ENCODE measurements at regions not wholly inside any gene's neighbourhood (a gene's known extent, or its start where the extent isn't known, plus 50 kb on each side); places are given as distances from the start of the nearest gene placed in this dataset.
"Not testable (repeated sequence)": the region's sequence is repeated elsewhere in the genome, so short reads cannot be mapped to it uniquely, and the experiment has no call there.

GRCh38 chr12:60587664-60588063, 991.8 kb downstream of the SLC16A7 start:
- H3K27me3 Mint-ChIP-seq; H3K4me1 Mint-ChIP-seq; ATAC-seq (ENCODE audit: low read depth in 2 of 2); H3K36me3 Mint-ChIP-seq; DNase-seq; H3K4me3 Mint-ChIP-seq: not testable (repeated sequence)
- H3K9me3 Mint-ChIP-seq: peaks cover 0 to 23% (median 8%) of the 10 kb centered on the region in 7 donors
- peak overlapping the region in 1 of 6 donors; percentile 61 for H3K27ac Mint-ChIP-seq

GRCh38 chr12:60594035-60594711, 998.3 kb downstream of the SLC16A7 start:
- H3K27me3 Mint-ChIP-seq: no peaks in the 10 kb centered on the region
- H3K27ac Mint-ChIP-seq: no peak overlapping the region
- peaks cover 8 to 27% (median 15%) of the 10 kb centered on the region in 7 donors for H3K9me3 Mint-ChIP-seq
- ATAC-seq (ENCODE audit: low read depth in 2 of 2) (no peak), DNase-seq (no peak)
- H3K36me3 Mint-ChIP-seq: no peaks in the 10 kb centered on the region
- no peak overlapping the region for H3K4me3 Mint-ChIP-seq
- no peaks in the 10 kb centered on the region for H3K4me1 Mint-ChIP-seq

DNA sequence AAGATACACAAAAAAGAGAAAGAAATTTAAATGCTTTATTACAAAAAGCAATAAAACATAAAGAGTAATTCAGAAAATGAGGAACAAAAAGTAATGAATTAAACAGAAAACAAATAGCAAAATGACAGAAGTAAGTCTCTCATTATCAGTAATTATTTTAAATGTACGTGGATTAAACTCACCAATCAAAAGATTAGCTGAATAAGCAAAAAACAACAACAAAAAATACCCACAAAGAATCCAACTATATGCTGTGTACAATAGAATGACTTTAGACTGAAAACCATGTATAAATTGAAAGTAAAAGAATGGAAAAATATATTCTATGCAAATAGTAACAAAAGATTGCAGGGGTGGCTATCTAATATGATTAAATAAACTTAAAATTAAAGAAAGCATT, 1006.8 kb downstream of the SLC16A7 start:
- ATAC-seq (ENCODE audit: low read depth in 2 of 2): no peak
- DNase-seq: no peak
- Mint-ChIP-seq H3K27ac (no peak overlapping the region), H3K9me3 (peaks cover 10 to 37% (median 17%) of the 10 kb centered on the region in 7 donors), H3K4me3 (no peak overlapping the region), H3K27me3 (no peaks in the 10 kb centered on the region), H3K4me1 (no peaks in the 10 kb centered on the region), H3K36me3 (peaks cover 0 to 5% of the 10 kb centered on the region in 2 donors)

GRCh38 chr12:60603475-60603874, 1007.6 kb downstream of the SLC16A7 start:
- not testable (repeated sequence) for H3K36me3 Mint-ChIP-seq; DNase-seq; H3K4me3 Mint-ChIP-seq; ATAC-seq (ENCODE audit: low read depth in 2 of 2); H3K27ac Mint-ChIP-seq; H3K4me1 Mint-ChIP-seq; H3K27me3 Mint-ChIP-seq
- H3K9me3 Mint-ChIP-seq: peaks cover 8 to 33% (median 17%) of the 10 kb centered on the region in 7 donors

DNA sequence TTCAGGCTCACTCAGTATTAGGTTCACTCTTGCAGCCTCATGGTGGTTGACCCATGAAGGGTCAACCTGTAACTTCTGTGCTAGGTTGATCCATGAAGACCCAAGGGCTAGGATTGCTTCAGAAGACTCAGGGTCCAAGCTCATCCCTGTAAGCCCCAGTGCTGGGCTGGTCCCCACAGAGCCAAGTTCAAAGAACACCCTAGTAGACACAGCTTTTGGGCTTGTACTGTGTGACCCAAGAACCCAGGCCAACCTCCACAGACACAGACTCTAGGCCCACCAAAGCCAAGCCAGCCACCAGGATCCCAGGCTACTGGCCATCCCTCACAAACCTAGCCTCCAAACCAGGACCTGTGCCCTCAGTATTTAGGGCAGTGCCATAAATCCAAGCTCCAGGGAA, 1020.6 kb downstream of the SLC16A7 start:
- Mint-ChIP-seq H3K4me1 (no peaks in the 10 kb centered on the region), H3K9me3 (peaks cover 0 to 9% (median 4%) of the 10 kb centered on the region in 7 donors), H3K36me3 (no peaks in the 10 kb centered on the region), H3K27me3 (no peaks in the 10 kb centered on the region), H3K4me3 (peak overlapping the region in 1 of 8 donors; percentile 54), H3K27ac (no peak overlapping the region)
- DNase-seq: no peak
- no peak for ATAC-seq (ENCODE audit: low read depth in 2 of 2)

DNA sequence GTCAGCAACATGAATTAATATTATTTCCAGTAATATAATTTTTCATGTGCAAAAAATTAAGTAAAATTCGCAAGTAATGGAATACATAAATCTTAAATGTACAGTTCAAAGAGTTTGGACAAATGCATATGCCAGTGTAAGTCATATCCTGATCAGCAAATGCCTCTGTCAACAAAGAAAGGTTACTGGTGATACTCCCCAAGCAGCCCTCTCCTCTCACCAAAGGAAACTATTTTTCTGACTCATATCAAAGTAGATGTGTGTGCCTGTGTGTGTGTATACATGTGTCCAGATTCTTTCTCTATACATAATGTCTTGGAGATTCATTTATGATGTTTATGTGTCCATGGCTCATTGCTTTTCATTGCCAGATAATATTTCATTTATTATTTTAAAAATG, 1035.0 kb downstream of the SLC16A7 start:
- DNase-seq: no peak
- H3K4me3 Mint-ChIP-seq: no peak overlapping the region
- no peaks in the 10 kb centered on the region for H3K4me1 Mint-ChIP-seq
- ATAC-seq (ENCODE audit: low read depth in 2 of 2): no peak
- no peak overlapping the region for H3K27ac Mint-ChIP-seq
- peaks cover 0 to 5% (median 2%) of the 10 kb centered on the region in 7 donors for H3K9me3 Mint-ChIP-seq
- H3K27me3 Mint-ChIP-seq: no peaks in the 10 kb centered on the region
- H3K36me3 Mint-ChIP-seq: no peaks in the 10 kb centered on the region

DNA sequence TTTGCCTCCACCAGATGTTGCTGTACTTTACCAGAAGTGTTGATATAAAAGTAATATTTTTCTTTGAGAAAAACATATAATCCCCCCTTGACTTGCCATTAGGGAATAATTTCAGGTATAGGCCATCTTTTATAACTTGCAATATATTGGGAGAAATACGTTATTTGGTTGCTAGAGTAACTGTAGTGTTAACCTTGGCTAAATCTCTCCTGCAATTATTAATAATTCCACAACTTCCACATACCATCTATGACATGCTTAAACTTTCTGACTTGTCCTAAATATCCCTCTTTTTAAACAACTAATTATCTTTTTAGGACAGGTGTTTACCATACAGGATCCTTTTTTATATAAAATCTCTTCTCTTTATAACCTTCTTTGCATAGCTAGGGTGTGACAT, 1048.2 kb downstream of the SLC16A7 start:
- Mint-ChIP-seq H3K4me3 (no peak overlapping the region), H3K27me3 (no peaks in the 10 kb centered on the region), H3K9me3 (peaks cover 4 to 44% (median 12%) of the 10 kb centered on the region in 7 donors), H3K36me3 (no peaks in the 10 kb centered on the region), H3K27ac (no peak overlapping the region), H3K4me1 (no peaks in the 10 kb centered on the region)
- DNase-seq: no peak
- no peak for ATAC-seq (ENCODE audit: low read depth in 2 of 2)

GRCh38 chr12:60666895-60667294, 1071.1 kb downstream of the SLC16A7 start:
- Mint-ChIP-seq H3K27me3 (no peaks in the 10 kb centered on the region), H3K4me3 (no peak overlapping the region), H3K9me3 (peaks cover 4 to 10% (median 9%) of the 10 kb centered on the region in 7 donors), H3K27ac (no peak overlapping the region), H3K4me1 (no peaks in the 10 kb centered on the region), H3K36me3 (no peaks in the 10 kb centered on the region)
- ATAC-seq (ENCODE audit: low read depth in 2 of 2) (no peak), DNase-seq (no peak)

DNA sequence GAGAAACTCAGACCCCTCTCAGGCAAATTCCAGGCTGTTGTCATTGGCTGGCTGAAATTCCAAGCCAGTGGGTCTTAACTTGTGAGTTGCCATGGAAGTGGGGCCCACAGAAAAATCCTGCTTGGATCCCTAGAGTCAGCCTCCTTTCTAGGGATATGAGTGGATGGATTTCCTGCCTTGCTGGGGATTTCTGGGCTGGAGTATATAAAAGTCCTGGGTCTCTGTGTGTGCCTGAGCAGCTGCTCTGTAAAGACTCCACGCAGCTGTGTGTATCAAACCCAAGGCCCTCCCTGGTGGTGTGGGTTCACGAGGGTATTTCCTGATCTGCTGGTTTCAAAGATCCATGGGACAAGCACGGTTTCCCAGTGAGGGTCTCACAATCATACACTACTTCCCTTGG, 1077.1 kb downstream of the SLC16A7 start:
- H3K4me3 Mint-ChIP-seq: peak overlapping the region in 1 of 8 donors; percentile 28
- peaks cover 4 to 18% (median 9%) of the 10 kb centered on the region in 7 donors for H3K9me3 Mint-ChIP-seq
- no peak overlapping the region for H3K27ac Mint-ChIP-seq
- no peaks in the 10 kb centered on the region for H3K4me1 Mint-ChIP-seq
- H3K36me3 Mint-ChIP-seq: no peaks in the 10 kb centered on the region
- ATAC-seq (ENCODE audit: low read depth in 2 of 2) (no peak), DNase-seq (no peak)
- no peaks in the 10 kb centered on the region for H3K27me3 Mint-ChIP-seq

GRCh38 chr12:60684988-60685655, 1089.3 kb downstream of the SLC16A7 start:
- no peak for ATAC-seq (ENCODE audit: low read depth in 2 of 2)
- no peak for DNase-seq

DNA sequence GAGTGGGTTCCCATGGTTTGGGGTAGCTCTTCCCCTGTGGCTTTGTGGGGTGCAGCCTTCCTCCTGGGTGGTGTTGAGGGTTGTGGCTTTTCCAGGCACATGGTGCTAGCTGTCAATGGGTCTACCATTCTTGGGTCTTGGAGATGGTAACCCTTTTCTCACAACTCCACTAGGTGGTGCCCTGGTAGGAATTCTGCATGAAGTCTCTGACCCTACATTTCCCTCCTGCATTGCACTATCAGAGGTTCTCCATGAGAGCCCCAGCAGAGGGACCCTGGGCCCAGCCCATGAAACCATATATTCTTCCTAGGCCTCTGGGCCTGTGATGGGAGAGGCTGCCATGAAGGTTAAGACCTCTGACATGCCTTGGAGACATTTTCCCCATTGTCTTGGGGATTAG, 1093.3 kb downstream of the SLC16A7 start:
- ATAC-seq (ENCODE audit: low read depth in 2 of 2): no peak
- Mint-ChIP-seq H3K27me3 (no peaks in the 10 kb centered on the region), H3K9me3 (peaks cover 0 to 10% (median 0%) of the 10 kb centered on the region in 7 donors), H3K4me3 (no peak overlapping the region), H3K27ac (no peak overlapping the region), H3K36me3 (no peaks in the 10 kb centered on the region), H3K4me1 (no peaks in the 10 kb centered on the region)
- DNase-seq: no peak

More at GRCh38 chr12:60684988-60685655, 1089.3 kb downstream of the SLC16A7 start:
- no peaks in the 10 kb centered on the region for H3K4me1 Mint-ChIP-seq
- H3K27ac Mint-ChIP-seq: no peak overlapping the region
- no peaks in the 10 kb centered on the region for H3K27me3 Mint-ChIP-seq
- no peak overlapping the region for H3K4me3 Mint-ChIP-seq
- peaks cover 0 to 10% (median 3%) of the 10 kb centered on the region in 7 donors for H3K9me3 Mint-ChIP-seq
- no peaks in the 10 kb centered on the region for H3K36me3 Mint-ChIP-seq

- Mint-ChIP-seq H3K4me3 (no peak overlapping the region), H3K36me3 (no peaks in the 10 kb centered on the region), H3K27ac (no peak overlapping the region), H3K27me3 (no peaks in the 10 kb centered on the region), H3K9me3 (peaks cover 0 to 7% (median 0%) of the 10 kb centered on the region in 7 donors), H3K4me1 (no peaks in the 10 kb centered on the region)
- ATAC-seq (ENCODE audit: low read depth in 2 of 2) (no peak), DNase-seq (no peak)
Observed at GRCh38 chr12:60693019-60693626, 1097.3 kb downstream of the SLC16A7 start.

- no peak overlapping the region for H3K27ac Mint-ChIP-seq
Observed at GRCh38 chr12:60704171-60704914, 1108.5 kb downstream of the SLC16A7 start.

More at GRCh38 chr12:60704171-60704914, 1108.5 kb downstream of the SLC16A7 start:
- no peaks in the 10 kb centered on the region for H3K27me3 Mint-ChIP-seq
- no peak for DNase-seq
- peaks cover 3 to 12% (median 4%) of the 10 kb centered on the region in 7 donors for H3K9me3 Mint-ChIP-seq
- no peaks in the 10 kb centered on the region for H3K4me1 Mint-ChIP-seq
- H3K4me3 Mint-ChIP-seq: no peak overlapping the region
- H3K36me3 Mint-ChIP-seq: no peaks in the 10 kb centered on the region
- no peak for ATAC-seq (ENCODE audit: low read depth in 2 of 2)
